ENCODE measurements at regions not wholly inside any gene's neighbourhood (a gene's known extent, or its start where the extent isn't known, plus 50 kb on each side); places are given as distances from the start of the nearest gene placed in this dataset.

DNA sequence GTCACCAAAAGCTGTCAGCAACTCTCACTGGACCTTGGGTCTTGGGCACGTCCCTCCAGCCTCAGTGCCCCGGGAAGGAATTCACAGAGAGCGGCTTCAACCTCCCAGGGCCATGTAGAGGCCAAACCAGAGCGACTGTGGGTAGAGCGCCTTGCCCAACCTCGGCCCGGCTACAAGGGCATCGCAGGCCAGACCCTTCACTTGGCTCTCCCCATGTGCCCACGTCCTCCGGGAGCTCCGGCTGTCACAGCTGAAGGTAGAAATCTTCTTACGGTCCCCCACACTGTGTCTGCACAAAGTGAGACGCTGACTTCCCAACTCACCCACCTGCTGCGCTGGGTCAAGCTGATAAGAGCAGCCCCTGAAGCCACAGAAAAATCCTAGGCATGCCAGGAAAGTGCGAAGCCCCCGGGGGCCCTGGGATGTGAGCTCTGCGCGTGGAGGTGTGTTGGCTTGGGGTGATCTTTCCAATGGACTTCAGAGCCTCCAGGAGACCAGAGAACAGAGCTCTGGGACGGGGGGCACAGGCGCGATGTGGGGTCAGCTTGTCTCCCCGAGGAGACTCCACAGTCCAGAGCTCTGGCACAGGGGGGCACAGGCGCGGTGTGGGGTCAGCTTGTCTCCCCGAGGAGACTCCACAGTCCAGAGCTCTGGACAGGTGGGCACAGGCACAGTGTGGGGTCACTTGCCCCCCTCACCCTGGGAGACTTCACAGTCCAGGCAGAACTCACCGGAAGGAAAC, 105.5 kb downstream of the RTP5 start:
- in situ Hi-C loops (cut with HindIII; ENCODE audit: low sequenced_read_pairs), result no loop called here
- no peak overlapping the region for H3K4me3 ChIP-seq (ENCODE audit: low read depth, low read length)
- TF ChIP-seq, protein P1, sequence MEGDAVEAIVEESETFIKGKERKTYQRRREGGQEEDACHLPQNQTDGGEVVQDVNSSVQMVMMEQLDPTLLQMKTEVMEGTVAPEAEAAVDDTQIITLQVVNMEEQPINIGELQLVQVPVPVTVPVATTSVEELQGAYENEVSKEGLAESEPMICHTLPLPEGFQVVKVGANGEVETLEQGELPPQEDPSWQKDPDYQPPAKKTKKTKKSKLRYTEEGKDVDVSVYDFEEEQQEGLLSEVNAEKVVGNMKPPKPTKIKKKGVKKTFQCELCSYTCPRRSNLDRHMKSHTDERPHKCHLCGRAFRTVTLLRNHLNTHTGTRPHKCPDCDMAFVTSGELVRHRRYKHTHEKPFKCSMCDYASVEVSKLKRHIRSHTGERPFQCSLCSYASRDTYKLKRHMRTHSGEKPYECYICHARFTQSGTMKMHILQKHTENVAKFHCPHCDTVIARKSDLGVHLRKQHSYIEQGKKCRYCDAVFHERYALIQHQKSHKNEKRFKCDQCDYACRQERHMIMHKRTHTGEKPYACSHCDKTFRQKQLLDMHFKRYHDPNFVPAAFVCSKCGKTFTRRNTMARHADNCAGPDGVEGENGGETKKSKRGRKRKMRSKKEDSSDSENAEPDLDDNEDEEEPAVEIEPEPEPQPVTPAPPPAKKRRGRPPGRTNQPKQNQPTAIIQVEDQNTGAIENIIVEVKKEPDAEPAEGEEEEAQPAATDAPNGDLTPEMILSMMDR (IDR thresholded peaks at IDR 0.05; ENCODE audit: low read depth, low read length), result no peak
- no peak for DNase-seq (ENCODE audit: low read depth, low spot score)

DNA sequence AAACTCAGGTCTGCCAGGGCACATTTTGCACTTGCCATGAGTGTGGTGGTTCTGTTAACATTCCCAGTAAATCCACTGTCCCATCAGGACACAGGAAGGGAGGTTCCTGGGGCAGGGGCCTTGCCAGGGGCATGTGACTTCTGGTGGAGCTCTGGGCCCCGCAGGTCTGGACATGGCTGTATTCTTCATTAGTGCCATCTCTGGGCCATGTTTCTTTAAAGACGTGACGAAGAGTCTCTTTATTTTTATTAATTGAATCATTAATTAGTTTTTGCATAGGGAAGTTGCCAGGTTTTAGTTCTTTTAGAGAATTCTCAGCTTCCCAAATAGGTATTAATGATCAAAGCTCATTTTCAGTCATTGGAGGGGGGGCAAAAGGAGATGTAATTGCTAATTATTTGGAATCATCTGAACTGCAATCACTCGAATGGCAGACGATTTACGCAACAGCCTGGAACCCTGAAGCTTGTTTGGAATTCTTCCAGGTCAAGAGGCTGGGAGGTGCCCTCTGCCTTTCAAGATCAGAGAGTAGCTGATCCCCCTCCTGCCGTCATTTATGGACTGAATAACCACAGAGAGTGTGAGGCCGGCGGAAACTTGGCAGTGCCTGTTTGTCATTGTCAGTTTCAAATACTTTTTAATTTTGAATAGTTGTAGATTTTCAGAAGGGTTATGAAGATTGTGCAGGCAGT, 106.2 kb downstream of the RTP5 start:
- in situ Hi-C loops (cut with HindIII; ENCODE audit: low sequenced_read_pairs), result no loop called here
- no peak for DNase-seq (ENCODE audit: low read depth, low spot score)
- no peak overlapping the region for H3K4me3 ChIP-seq (ENCODE audit: low read depth, low read length)
- TF ChIP-seq, protein P1 (IDR thresholded peaks at IDR 0.05; ENCODE audit: low read depth, low read length), result no peak

DNA sequence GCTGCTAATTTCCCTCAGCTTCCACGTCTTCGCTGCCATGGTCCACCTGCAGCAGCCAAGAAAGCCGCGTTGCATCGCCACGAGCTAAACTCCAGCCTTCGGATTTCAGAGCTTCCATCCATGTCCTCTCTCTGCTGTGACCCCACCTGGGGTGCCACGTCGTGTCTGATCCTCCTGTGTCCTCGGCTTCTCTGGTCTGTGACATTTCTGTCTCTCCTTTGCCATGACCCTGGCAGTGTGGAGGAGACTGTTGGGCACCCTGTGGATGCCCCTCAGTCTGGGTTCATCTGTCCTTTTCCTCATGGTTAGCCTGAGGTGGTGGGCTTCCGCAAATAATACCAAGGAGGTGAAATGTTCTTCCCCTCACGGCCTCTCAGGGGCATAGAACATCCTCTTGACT, 106.8 kb downstream of the RTP5 start:
- TF ChIP-seq, protein P1 (IDR thresholded peaks at IDR 0.05; ENCODE audit: low read depth, low read length), result no peak
- H3K4me3 ChIP-seq (ENCODE audit: low read depth, low read length), result no peak overlapping the region
- in situ Hi-C loops (cut with HindIII; ENCODE audit: low sequenced_read_pairs), result no loop called here
- no peak for DNase-seq (ENCODE audit: low read depth, low spot score)

DNA sequence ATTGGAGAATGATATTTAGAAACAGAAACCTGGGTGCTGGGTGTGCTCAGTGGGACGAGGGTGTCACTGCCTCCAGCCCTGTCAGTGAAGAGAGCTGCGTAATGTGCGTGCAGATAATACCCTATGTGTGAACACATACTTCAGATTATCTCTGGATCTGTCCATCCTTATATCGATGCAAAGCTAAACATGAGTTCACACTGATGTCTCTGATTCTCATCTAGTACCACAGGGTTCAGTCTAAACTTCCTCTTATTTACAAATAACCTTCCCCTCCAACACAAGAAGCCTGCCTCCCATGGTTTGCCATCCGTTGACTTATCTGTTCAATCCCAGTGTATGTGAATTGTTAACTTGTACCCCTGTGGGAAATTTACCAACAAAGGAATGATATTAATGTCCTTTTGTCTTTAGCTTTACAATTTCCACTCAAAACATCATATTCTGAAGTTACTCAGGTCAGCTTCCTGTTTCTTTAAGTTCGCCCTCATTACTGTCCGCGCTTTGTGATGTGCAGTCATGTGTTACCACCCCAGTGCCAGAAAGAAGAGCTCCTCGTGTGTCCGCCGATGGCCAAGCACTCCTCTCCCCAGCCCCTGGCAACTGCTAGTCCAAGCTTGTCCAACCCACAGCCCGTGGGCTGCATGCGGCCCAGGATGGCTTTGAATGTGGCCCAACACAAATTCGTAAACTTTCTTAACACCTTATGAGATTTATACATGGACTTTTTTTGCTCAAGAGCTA, 108.2 kb downstream of the RTP5 start:
- TF ChIP-seq, protein P1 (IDR thresholded peaks at IDR 0.05; ENCODE audit: low read depth, low read length), result no peak
- no peak for DNase-seq (ENCODE audit: low read depth, low spot score)
- in situ Hi-C loops (cut with HindIII; ENCODE audit: low sequenced_read_pairs), result no loop called here
- H3K4me3 ChIP-seq (ENCODE audit: low read depth, low read length), result no peak overlapping the region

DNA sequence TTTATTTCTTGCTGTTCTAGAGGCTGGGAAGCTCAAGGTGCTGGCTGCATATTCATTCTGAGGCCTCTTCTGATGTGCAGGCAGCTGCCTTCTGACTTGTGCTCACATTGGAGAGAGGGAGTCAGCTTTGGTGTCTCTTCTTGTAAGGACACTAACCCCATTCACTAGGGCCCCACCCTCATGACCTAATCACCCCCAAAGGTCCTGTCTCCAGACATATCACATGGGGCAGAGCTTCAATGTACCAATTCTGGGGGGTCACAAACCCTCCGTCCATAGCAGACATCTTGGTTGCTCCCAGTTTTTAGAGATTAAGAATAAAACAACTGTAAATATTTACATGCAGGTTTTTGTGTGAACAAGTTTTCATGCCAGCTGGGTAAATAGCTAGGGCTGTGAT, 109.1 kb downstream of the RTP5 start:
- no peak for DNase-seq (ENCODE audit: low read depth, low spot score)
- no peak overlapping the region for H3K4me3 ChIP-seq (ENCODE audit: low read depth, low read length)
- TF ChIP-seq, protein P1 (IDR thresholded peaks at IDR 0.05; ENCODE audit: low read depth, low read length), result no peak
- in situ Hi-C loops (cut with HindIII; ENCODE audit: low sequenced_read_pairs), result no loop called here

DNA sequence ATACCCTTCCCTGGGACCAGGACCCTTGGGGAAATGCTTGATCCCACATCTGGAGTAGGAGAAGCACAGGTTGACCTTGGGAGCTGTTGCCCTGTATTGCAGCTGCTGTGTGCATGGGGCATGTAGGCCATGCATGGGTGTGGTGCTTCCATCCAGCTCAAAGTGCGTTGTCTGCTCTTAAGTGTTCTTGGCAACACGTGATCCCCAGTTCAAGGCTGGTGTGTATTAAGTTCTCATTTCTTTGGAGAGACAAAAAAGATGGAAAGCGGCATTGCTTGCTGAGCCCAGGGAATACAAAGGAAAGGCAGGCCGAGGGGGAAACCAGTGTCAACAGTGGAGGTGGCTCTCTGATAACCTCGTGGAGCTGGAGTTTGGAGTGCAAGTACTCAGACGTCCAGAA, 110.7 kb downstream of the RTP5 start:
- in situ Hi-C loops (cut with HindIII; ENCODE audit: low sequenced_read_pairs), result no loop called here
- DNase-seq (ENCODE audit: low read depth, low spot score), result no peak
- no peak overlapping the region for H3K4me3 ChIP-seq (ENCODE audit: low read depth, low read length)
- TF ChIP-seq, protein P1 (IDR thresholded peaks at IDR 0.05; ENCODE audit: low read depth, low read length), result no peak
